Erythroblast (primary cell): ENCODE measurements at regions not wholly inside any gene's neighbourhood (a gene's known extent, or its start where the extent isn't known, plus 50 kb on each side); places are given as distances from the start of the nearest gene placed in this dataset.

Experiments
- GATA1 ChIP-seq: IDR thresholded peaks from 2 replicates; pipeline ENCODE4 v1.6.1; 2011; ENCODE audit warnings: low read depth, mild to moderate bottlenecking, control low read depth, low read length, moderate library complexity
- POLR2A ChIP-seq: IDR thresholded peaks from 2 replicates; pipeline ENCODE4 v1.6.1; 2011; ENCODE audit warnings: mild to moderate bottlenecking, low read length

GRCh38 chr6:48894469-48894868 is 568.6 kb downstream of the MMUT start:
- no peak for TF ChIP-seq POLR2A
- TF ChIP-seq GATA1, result no peak
